PC-9 (cell line): ENCODE measurements at regions not wholly inside any gene's neighbourhood (a gene's known extent, or its start where the extent isn't known, plus 50 kb on each side); places are given as distances from the start of the nearest gene placed in this dataset.

ENCODE experiments used
- BruUV-seq: library from RNA; stranded (reverse); fragments of 400-500 nt; replicated peaks from 2 replicates; lab custom pipeline; 2021; lab: Mats Ljungman, UMichigan
- CTCF ChIA-PET: fragments of 300-600 bp; sonication (Branson Sonifier 250); formaldehyde crosslinking; loops from one replicate; lab custom pipeline; 2022; ENCODE audit warnings: antibody characterized with exemption; lab: Charles Lee
- POLR2A ChIA-PET: fragments of 300-600 bp; sonication (Branson Sonifier 250); formaldehyde crosslinking; loops from one replicate; lab custom pipeline; 2022; ENCODE audit warnings: antibody characterized with exemption; ENCODE audit not compliant: unreplicated experiment; lab: Charles Lee
- DNase-seq, 2 experiments: peaks; one replicate each; pipeline versions ENCODE4 v3.0.0 to v3.0.0-alpha.2; 2015 to 2022; ENCODE audit warnings: mixed read lengths in 1 of 2
- H2AFZ ChIP-seq: fragments of 200-600 bp; sonication (generic); 2 replicates; pipeline ENCODE4 v1.8.1; 2017; ENCODE audit warnings: antibody characterized with exemption
- H3F3A ChIP-seq: fragments of 200-600 bp; sonication (generic); 2 replicates; pipeline ENCODE4 v1.8.1; 2017; ENCODE audit warnings: antibody characterized with exemption, mild to moderate bottlenecking, low read depth; ENCODE audit not compliant: insufficient read depth
- H3K27ac ChIP-seq: fragments of 200-600 bp; sonication (generic); 2 replicates; pipeline ENCODE4 v1.6.1; 2016; ENCODE audit warnings: mixed run types
- H3K27me3 ChIP-seq: fragments of 200-600 bp; sonication (generic); 2 replicates; pipeline ENCODE4 v1.6.1; 2016; ENCODE audit warnings: low read depth, mixed run types; ENCODE audit not compliant: insufficient read depth
- H3K36me3 ChIP-seq: fragments of 200-600 bp; sonication (generic); 2 replicates; pipeline ENCODE4 v1.6.1; 2016; ENCODE audit warnings: low read depth, mixed run types
- H3K4me1 ChIP-seq: fragments of 200-600 bp; sonication (generic); replicated peaks from 2 replicates; pipeline ENCODE4 v1.6.1; 2016; ENCODE audit warnings: mixed run types; ENCODE audit not compliant: insufficient read depth
- H3K4me2 ChIP-seq: fragments of 200-600 bp; sonication (generic); 2 replicates; pipeline ENCODE4 v1.6.1; 2017; ENCODE audit warnings: mixed run types
- H3K4me3 ChIP-seq: fragments of 200-600 bp; sonication (generic); 2 replicates; pipeline ENCODE4 v1.6.1; 2016; ENCODE audit warnings: mixed run types
- H3K79me2 ChIP-seq: fragments of 200-600 bp; sonication (generic); 2 replicates; pipeline ENCODE4 v1.6.1; 2017; ENCODE audit warnings: low read depth, mixed run types
- H3K9me2 ChIP-seq: fragments of 200-600 bp; sonication (generic); 2 replicates; pipeline ENCODE4 v1.8.1; 2017; ENCODE audit warnings: mild to moderate bottlenecking; ENCODE audit not compliant: insufficient read depth
- H3K9me3 ChIP-seq: fragments of 200-600 bp; sonication (generic); 2 replicates; pipeline ENCODE4 v1.8.1; 2016; ENCODE audit warnings: low read depth; ENCODE audit not compliant: insufficient read depth
- H4K20me1 ChIP-seq: fragments of 200-600 bp; sonication (generic); 2 replicates; pipeline ENCODE4 v1.8.1; 2017; ENCODE audit not compliant: insufficient read depth
- CTCF ChIP-seq: fragments of 200-600 bp; sonication (generic); conservative IDR thresholded peaks from 2 replicates; pipeline ENCODE4 v1.6.1; 2017; ENCODE audit warnings: mixed run types, antibody characterized with exemption, mild to moderate bottlenecking, moderate library complexity
- EZH2 ChIP-seq: fragments of 200-600 bp; sonication (generic); IDR thresholded peaks from 2 replicates; pipeline ENCODE4 v1.8.0; 2017; ENCODE audit warnings: antibody characterized with exemption, low read depth
- intact Hi-C: fragments of 100-400 bp; cut with micrococcal nuclease; formaldehyde crosslinking; loops from one replicate; pipeline ENCODE4 v1.10.0; 2022; ENCODE audit not compliant: unreplicated experiment

GRCh38 chr5:77910602-77911188 is 134.6 kb upstream of the TBCA start:
- ChIA-PET CTCF (no interaction called here), POLR2A (interaction anchor here (0.7 to 0.8 kb wide), 2 partner anchors 30 to 758 kb away, joined by 4 to 7 read pairs; no protein-coding TSS in a partner anchor)
- no peaks in the 10 kb centered on the region for H3K4me1 ChIP-seq
- H3F3A ChIP-seq, result no peaks in the 10 kb centered on the region
- H3K9me2 ChIP-seq, result no peaks in the 10 kb centered on the region
- H3K4me3 ChIP-seq, result no peak overlapping the region
- no peak for TF ChIP-seq EZH2
- TF ChIP-seq CTCF, result no peak
- intact Hi-C loops, result no loop called here
- H3K27me3 ChIP-seq, result 0 out of 2 replicates have a peak, but pooled peaks cover 7% of the 10 kb centered on the region
- no peaks in the 10 kb centered on the region for H3K36me3 ChIP-seq
- BruUV-seq, result no TSS peak
- H2AFZ ChIP-seq, result no peak overlapping the region
- H4K20me1 ChIP-seq, result no peaks in the 10 kb centered on the region
- H3K79me2 ChIP-seq, result no peaks in the 10 kb centered on the region
- no peaks in the 10 kb centered on the region for H3K9me3 ChIP-seq
- H3K27ac ChIP-seq, result no peak overlapping the region
- H3K4me2 ChIP-seq, result no peak overlapping the region
- DNase-seq, result no peak

GRCh38 chr5:77909237-77909636 is 133.1 kb upstream of the TBCA start:
- no peak overlapping the region for H3K4me3 ChIP-seq
- no peak for TF ChIP-seq EZH2
- no peak for TF ChIP-seq CTCF
- no peaks in the 10 kb centered on the region for H4K20me1 ChIP-seq
- intact Hi-C loops, result no loop called here
- H3K79me2 ChIP-seq, result no peaks in the 10 kb centered on the region
- no peak overlapping the region for H3K4me2 ChIP-seq
- BruUV-seq, result no TSS peak
- no peak for DNase-seq
- no peaks in the 10 kb centered on the region for H3K4me1 ChIP-seq
- H3K36me3 ChIP-seq, result no peaks in the 10 kb centered on the region
- no peak overlapping the region for H2AFZ ChIP-seq
- POLR2A ChIA-PET, result interaction anchor here (0.7 kb wide), 1 partner anchor 374 kb away, joined by 4 read pairs; no protein-coding TSS in a partner anchor
- H3K27me3 ChIP-seq, result 0 out of 2 replicates have a peak, but pooled peaks cover 7% of the 10 kb centered on the region
- H3K9me2 ChIP-seq, result no peaks in the 10 kb centered on the region
- no peaks in the 10 kb centered on the region for H3F3A ChIP-seq
- H3K27ac ChIP-seq, result no peak overlapping the region
- no peaks in the 10 kb centered on the region for H3K9me3 ChIP-seq
- CTCF ChIA-PET, result no interaction called here

- no peaks in the 10 kb centered on the region for H3K4me1 ChIP-seq
- no TSS peak for BruUV-seq
- H2AFZ ChIP-seq, result no peak overlapping the region
- DNase-seq, result no peak
- H3K4me2 ChIP-seq, result no peak overlapping the region
- intact Hi-C loops, result no loop called here
- CTCF ChIA-PET, result no interaction called here
- no peaks in the 10 kb centered on the region for H3K9me3 ChIP-seq
- no peaks in the 10 kb centered on the region for H4K20me1 ChIP-seq
- H3K79me2 ChIP-seq, result no peaks in the 10 kb centered on the region
- H3K9me2 ChIP-seq, result no peaks in the 10 kb centered on the region
- H3F3A ChIP-seq, result no peaks in the 10 kb centered on the region
- no peaks in the 10 kb centered on the region for H3K36me3 ChIP-seq
- POLR2A ChIA-PET, result no interaction called here
- H3K27ac ChIP-seq, result no peak overlapping the region
- no peak overlapping the region for H3K4me3 ChIP-seq
- 0 out of 2 replicates have a peak, but pooled peaks cover 7% of the 10 kb centered on the region for H3K27me3 ChIP-seq
- no peak for TF ChIP-seq EZH2
- TF ChIP-seq CTCF, result no peak
Measured at GRCh38 chr5:77908787-77909186, 132.6 kb upstream of the TBCA start.
